ENCODE measurements at regions not wholly inside any gene's neighbourhood (a gene's known extent, or its start where the extent isn't known, plus 50 kb on each side); places are given as distances from the start of the nearest gene placed in this dataset.

DNA sequence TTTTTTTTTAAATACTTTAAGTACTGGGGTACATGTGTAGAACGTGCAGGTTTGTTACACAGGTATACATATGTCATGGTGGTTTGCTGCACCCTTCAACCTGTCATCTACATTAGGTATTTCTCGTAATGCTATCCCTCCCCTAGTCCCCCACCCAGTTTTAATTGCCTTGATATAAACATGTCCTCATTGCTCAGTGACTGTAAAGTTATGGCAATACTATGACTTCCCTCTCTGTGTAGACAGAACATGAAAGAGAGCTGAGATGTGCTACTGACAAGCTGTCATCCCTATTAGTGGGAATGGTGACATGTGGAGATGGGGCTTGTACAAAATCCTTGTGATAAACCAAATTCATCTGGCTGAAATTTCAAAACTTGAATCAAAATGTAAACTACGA, 449.7 kb upstream of the TRIB2 start:
- no peak for DNase-seq

DNA sequence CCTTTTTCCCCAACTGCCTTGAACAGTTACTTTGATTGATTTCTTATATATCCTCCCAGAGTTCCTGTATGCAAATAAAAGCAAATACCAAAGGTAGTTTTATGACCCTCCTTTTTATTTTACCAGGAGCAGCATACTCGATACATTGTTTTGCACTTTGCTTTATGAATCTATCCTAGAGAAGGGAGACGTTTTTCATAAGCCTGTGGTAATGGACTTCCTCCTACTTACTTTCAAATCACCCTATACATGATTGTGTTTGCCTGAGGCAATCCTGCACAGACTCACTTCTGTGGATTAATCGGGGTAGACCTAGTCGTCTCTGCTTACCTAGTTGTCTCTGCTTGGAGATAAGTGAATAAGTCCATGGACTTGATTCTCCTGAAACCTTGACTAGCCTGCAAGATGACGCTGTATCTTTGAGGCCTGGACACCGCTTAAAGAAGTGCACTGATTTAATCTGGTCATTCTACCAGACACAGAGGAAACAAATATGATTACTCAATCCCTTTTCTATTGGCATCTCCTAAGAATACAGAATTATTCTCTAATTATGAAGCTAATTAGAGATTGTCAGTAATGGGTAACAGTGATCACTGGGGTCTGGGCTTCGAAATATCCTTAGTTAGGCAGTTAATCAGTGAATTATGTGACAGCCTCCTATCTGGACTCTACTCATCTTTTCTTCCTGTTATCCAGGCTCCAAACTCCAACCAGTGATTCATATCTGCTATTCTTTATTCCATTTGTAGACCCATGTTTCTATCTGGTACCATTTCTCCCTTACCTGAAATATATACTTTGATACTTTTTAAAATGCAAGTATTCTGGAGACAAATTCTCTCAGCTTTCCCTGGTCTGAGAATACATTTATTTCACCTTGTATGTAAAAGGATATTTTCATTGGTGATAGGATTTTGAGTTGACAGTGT, 447.4 kb upstream of the TRIB2 start:
- DNase-seq, result no peak

DNA sequence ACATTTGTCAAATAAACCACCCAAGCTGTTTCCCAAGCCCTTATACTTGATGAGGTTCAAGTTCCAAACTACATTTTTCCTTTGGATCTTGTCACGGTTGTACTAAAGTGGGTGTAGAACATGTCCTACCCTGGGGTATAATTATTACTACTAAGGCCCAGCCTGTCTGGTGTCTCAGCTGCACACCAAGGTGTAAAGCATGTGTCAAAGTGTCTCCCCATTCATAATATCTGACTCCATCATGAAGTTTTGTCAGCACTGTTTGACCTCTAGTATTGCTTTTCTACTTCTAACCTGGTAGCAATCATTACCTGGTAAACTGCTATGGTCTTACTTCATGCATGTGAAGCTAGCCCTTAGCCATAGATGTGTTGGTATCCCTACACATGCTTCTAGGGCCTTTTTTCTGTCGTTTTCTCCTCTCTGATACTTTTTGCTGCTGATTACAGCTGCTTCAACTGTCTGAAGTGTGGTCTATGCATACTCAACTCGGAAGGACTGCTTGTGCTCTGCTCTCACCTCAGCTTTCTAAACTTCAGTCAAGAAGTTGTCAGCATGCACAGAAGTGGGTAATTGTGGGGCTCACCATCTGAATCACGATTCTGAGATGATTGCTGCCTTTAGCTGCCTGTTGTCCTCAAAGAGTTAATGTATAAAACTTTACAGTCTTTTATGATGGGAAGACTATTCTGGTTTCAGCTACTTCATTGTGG, 445.7 kb upstream of the TRIB2 start:
- DNase-seq, result no peak

DNA sequence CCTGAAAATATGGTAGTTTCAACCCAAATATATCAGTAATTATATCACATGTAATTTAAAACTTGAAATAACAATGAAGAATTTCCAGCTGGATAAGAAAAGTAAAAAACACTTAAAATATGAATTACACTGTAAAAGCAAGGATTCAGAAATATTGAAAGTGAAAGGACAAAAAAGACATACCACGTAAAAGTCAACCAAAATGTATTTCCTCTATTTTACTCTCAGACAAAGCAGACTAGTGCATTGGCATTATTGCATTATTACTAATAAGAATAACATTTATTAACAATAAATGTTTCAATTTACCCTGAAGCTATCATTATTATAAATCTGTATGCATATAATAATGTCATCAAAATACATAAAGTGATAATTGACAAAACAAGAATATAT, 445.1 kb upstream of the TRIB2 start:
- no peak for DNase-seq

DNA sequence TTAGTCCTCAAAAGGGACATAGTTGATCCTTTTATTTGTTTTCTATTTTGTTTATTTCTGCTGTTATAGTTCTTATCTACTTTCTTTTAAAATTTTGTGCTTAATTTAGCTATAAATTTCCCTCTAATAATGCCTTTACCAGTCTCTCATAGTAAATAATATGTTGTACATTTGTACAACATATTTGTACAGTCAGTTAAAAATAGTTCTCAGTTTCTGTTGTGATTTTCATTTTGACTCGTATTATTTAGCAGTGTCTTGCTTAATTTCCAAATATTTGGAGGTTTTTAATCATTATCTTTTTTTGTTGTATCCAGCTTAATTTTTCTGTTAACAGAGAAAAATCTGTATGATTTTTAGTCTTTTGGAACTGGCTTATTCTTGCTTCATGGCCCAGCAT, 443.6 kb upstream of the TRIB2 start:
- DNase-seq, result no peak

DNA sequence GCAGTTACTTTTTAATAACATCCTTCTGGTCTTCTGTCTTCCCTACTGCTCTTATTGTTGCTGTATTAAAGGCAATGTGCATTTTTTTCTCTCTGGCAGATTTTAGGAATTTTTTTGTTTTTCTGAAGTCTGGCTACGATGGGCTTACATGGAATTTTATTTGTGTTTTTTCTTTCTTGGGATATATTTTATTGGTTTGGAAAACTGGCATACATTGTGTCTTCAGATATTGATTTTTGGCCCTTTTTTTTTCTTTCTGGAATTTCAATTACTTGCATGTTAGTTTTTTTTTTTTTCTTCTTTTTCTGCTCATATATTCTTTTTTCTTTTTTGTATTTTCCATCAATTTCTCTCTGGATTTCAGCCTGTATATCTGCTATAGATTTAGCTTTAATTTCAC, 442.1 kb upstream of the TRIB2 start:
- no peak for DNase-seq

DNA sequence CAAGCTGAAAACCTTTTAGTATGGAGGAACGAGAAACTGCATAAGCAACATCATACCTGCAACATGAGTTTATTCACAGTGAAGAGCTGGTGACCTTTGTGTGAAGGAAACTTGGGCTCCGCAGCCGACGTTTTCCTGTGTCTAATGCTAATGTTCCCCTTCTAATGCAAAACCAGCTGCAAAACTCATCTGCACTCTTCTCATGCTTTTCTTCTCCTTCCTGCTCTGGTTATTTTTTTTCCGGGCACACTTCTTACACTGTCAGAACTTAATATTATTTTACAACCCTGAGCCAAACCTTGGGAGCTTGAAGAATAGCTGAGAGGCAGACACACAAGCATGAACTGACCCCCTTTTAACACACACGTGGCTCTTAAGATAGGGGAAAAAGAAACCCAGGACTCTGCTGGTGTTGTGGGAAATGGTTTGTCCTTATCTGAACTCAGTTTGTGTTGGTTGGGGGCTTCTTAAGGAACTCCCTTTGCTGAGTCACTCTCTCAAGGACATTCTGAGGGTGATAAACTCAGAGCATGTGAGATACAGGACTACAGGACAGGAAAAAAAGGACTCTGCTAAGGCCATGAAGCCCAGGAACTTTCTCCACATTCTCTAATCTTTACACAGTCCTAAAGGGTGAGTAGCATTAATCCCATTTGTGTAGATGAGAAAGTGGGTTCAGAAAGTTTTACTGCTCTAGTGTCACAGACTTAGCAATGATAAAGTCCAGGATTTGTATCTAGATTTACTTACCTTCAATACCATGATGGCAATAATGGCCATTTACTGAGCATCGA, 439.3 kb upstream of the TRIB2 start:
- DNase-seq, result no peak

DNA sequence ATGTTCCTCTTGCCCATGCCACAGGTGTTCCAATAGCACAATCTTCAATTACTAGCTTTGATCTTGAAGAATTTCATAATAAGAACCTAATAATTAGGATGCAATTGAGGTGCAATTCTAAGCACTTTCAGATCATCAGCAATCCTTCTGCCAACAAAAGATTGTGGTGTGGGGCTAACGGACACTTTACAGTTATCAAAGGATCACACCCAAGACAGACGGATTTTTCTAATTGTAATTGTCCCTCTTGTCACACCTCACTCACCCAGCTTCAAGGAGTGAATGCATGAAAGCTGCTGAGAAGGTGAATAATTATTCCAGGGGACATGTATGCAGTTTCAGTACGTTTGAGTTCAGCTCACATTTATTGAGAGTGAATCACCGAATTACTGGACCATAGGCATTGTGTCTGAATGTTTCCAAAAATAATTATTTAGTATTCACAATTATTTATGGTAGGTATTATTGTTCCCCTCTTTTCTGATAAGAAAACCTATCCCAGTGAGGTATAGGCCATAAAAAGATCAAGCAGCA, 438.5 kb upstream of the TRIB2 start:
- DNase-seq, result no peak

DNA sequence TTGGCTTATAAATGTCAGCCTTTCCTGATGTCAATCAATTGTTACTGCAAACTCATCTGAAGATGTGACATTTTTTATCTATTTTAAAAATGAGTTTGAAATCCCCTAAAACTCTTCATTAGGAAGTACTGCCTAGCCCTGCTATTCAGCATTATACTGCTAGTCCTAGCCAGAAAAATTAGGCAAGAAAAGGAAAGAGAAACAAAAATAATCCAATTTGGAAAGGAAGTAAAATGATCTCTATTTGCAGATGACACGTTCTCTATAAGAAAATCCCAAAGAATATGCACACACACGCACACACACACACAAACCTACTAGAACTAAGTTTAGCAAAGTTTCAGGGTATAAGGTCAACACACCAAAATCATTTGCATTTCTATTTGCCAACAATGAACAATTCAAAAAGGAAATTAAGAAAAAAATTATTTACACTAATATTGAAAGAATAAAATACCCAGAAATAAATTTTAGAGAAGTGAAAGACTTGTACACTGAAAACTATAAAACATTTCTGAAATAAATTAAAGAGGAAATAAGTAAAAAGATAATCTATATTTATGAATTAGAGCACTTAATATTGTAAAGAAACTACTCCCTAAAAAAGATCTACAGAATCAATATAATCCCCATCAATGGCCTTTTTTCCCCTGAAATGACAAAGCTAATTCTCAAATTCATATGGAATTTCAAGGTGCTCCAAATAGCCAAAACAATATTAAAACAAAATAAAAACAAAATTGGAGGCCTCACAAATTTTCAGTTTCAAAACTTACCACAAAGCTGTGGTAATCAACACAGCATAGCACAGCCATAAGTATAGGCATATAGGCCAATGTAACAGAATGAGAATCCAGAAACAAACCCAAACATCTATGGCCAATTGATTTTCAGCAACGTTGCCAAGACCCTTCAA, 433.7 kb upstream of the TRIB2 start:
- DNase-seq, result no peak

DNA sequence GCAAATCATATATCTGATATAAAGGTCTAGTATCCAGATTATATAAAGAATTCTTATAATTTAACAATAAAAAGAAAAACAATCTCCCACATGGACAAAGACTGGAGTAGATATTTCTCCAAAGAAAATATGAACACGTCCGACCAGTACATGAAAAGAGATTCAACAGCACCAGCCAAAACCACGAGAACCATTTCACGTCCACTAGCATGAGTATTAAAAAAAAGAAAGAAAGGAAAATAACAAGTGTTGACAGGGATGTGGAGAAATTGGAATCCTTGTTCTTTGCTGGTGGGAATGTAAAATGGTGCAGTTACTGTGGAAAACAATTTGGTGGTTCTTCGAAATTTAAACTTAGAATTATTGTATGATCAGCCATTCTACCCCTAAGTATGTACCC, 432.7 kb upstream of the TRIB2 start:
- no peak for DNase-seq

DNA sequence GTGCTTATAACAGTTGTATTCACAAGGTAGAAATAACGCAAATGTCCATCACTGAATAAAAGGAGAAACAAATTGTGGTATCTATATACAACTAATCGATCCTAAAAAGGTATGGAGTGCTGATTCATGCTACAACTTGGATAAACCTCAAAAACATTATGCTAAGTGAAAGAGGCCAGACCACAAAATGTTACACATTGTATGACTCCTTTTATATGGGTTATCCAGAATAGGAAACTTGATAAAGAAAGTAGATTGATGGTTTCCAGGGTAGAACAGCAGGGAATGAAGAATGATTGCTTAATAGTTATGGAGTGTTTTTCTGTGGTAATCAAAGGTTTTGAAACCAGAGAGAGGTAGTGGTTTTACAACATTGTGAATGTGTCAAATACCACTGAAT, 432.2 kb upstream of the TRIB2 start:
- DNase-seq, result no peak

DNA sequence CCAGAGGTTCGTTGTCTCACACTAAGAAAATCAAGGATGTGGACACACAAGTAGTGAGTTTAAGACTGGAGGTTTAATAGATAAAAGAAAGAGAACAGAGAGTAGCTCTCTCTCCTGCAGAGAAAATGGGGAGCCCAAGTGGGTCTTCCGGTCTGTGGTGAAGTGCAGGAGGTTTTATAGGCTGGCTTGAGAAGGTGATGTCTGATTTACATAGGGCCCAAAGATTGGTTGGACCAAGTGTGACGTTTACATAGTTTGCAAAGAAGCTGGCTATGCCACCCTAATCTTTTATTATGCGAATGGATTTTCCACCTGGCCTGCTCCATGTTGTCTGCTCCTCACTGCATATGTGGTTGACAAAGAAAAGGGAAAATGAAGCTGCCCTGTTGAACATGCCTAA, 430.4 kb upstream of the TRIB2 start:
- no peak for DNase-seq

DNA sequence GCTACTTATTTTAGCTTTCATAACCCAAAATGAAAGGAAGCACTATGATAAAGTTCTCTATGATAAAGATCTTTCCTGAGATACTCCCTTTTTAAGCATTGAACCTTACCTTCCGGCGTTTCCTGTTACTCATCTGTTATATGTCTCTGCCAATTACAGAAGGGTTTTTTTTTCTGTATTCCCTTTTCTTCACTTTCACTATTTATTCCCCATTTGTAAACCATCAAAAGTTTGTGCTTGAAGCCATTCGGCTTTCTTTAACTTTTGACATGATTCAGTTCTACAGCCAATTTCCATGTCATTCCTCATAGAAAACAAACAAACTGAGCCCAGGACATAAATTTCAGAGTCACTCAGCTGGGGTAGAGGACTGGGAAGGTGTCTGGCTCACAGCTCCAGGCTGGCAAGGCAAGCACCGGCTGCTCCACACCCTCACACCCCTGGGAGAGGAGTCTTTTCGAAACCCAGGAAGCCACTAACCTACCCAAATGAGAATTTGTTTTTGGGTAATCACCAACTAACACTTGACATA, 429.4 kb upstream of the TRIB2 start:
- DNase-seq, result no peak

DNA sequence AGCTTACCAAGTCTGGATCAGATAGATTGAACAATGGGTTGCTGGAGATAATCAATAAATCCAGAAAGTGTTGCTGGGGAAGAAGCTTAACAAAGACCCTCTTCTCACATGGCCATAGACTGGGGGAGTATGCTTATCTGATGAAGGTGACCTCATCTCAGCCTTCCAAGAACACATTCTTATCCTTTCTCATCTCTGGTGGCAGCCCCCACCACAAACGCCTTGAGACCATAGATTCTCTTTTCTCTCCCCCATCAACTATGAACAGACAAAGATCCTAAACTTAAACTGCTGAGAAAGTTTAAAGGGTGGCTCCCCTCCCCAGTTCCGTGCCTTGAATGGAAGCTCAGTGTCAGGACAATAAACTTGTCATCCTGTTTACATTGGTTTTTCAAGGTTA, 428.7 kb upstream of the TRIB2 start:
- DNase-seq, result no peak

DNA sequence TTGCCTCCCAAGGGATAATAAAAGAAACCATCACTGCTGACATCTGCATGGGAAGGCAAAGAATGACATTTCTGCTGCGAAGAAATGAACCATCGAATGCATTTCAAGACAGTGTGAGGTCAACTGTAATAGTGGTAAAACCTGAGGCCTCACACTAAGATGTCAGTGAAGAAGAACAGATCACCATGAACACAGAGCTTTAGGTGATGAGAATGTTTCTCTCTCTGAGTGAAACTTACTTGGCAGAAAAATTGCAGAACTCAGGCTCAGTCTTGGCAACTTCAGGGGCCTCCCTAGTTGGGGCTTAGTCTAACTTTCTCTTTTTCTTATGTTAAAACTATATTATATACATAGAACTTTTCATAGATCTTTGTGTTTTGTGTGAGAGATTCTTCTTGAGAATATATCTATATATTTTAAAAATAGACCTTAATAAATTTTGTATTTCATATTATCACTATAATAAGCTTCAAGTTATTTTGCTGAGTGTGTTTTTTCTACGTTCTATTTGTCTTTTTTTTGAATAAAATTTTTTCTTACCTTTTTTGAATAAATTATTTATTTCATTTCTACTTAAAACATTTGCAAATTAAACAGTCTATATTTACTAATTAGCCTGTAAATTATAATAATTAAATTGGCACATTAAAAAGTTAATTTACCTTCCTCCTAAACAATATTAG, 427.5 kb upstream of the TRIB2 start:
- DNase-seq, result no peak

DNA sequence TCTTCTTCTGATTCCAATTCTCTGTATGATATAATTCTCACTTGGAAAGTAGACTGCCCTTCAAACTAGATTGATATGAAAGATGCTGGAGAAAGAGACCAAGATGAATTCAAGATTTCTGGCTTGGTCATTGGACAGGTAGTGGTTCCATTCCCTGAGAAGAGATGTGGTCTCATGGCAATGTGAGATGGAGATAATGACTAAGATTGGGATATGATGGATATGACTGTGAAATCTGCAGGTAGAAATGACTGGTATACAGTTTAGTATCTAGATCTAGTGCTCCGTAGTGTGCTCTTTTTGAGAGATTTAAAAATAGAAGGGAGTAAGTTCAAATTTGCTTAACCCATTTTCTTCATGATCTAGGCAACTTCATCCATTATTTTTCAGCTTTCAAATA, 425.4 kb upstream of the TRIB2 start:
- no peak for DNase-seq

DNA sequence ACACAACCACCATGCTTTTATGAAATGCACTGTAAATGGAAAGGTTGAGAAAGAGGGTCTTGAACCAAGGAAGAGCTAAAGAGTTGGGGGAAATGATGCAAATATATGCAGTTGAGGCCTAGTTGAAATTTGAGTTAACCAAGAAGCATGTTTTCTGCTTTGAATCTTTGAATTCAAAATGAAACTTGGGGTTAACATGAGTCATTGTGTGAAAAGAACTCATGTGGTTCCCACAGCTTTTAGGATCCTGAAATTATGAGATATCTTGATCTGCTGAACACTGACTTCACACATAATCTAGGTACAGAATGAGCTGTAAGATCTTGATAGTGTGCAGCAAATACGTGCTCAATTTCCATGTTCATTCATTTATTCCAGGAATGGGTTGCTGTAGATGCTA, 422.9 kb upstream of the TRIB2 start:
- DNase-seq, result no peak

DNA sequence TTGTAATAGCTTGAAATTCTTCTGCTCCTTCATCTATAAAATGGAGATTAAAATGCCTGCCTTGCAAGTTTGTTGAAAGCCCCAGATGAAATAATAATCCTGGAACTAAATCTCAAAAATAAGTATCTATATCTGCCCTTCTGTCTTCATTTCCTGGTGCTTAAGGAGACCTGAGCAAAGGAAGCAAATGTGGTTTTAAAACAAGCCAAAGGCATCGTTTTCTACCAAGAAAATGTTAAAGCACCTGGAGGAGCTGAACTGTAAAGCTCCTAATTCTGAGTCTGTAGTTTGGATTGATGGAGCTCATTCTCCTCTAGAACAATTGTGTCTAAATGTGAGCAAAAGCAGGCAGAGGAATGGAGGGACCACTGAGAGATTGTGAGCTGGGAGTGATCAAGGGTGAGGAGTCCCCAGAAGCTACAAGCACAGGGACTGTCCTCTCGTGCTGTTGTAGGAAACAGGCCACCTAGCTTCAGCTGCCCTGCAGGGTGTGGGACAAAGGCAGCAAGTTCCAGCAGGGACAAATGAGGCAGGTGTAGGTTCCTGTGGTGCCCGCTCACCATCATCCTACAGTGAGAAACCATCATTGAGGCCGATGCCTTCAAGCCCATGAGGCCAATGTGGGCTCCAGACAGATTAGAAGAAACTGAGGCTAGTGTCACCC, 420.7 kb upstream of the TRIB2 start:
- no peak for DNase-seq

DNA sequence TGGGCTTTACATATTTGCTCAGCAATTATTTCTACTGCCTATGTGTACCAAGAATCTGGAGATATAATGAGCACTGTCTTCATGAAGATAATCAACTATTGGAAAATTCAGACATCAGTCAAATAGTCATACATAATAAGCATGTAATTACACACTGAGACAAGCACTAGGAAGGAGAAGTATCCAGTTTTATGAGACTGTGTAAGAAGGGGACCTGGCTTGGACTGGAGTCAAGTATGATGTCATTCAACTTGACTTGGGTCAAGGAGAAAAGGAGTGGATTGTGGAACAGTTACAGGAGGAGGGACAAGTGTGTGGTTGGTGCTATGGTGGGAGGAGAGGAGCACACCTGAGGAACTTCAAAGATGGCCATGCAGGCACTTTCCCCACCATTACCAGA, 419.8 kb upstream of the TRIB2 start:
- no peak for DNase-seq

DNA sequence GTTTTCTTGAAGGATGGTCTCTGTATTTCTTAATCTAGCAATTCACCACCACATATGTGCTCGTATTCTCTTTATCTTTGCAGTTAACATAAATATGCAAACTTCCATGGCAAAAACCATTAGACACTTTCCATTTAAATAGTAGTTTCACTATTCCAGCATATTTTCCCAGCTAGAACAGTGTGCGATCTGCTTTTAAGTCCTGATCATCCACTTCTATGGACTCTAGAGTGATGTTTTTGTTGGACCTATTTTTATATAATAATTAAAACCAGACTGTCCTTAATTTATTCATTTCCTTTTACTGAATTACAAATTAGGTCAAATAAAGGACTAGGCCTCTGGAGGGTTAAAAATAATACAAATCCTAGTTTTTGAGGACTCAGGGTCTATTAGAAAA, 418.4 kb upstream of the TRIB2 start:
- DNase-seq, result no peak

DNA sequence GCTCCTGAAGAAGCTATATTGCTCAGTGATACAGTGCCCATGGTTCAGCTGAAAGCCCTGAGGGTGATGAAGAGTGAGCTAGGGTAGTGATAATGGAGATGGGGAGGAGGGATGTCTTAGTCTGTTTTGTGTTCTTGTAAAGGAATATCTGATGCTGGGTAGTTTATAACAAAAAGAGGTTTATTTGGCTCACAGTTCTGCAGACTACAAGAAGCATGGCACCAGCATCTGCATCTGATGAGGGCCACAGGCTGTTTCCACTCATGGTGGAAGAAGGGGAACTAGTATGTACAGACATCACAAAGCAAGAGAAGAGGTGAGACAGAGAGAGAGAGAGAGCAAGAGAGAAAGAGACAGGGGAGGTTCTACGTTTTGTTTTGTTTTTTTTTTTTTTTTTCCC, 417.3 kb upstream of the TRIB2 start:
- DNase-seq, result no peak
